K562 (cell line): ENCODE measurements at regions not wholly inside any gene's neighbourhood (a gene's known extent, or its start where the extent isn't known, plus 50 kb on each side); places are given as distances from the start of the nearest gene placed in this dataset.

Experiments
- ARID2 ChIP-seq: fragments of 450-650 bp; IDR thresholded peaks from 2 replicates; pipeline ENCODE4 v1.6.1; 2017; ENCODE audit warnings: antibody characterized with exemption, mild to moderate bottlenecking
- ARID4B ChIP-seq: sonication (generic); formaldehyde crosslinking; IDR thresholded peaks from 2 replicates; pipeline ENCODE4 v1.8.0; 2022; ENCODE audit warnings: mild to moderate bottlenecking, missing genetic modification reagents
- KDM2B ChIP-seq: fragments of 250-450 bp; sonication (Bioruptor Pico); IDR thresholded peaks from 2 replicates; pipeline ENCODE4 v1.8.0; 2021; ENCODE audit warnings: mild to moderate bottlenecking, moderate library complexity
- PURB ChIP-seq: sonication (generic); formaldehyde crosslinking; IDR thresholded peaks from 2 replicates; pipeline ENCODE4 v1.9.0; 2021; ENCODE audit warnings: low read depth, mild to moderate bottlenecking, missing genetic modification reagents
- RERE ChIP-seq: sonication (generic); formaldehyde crosslinking; IDR thresholded peaks from 2 replicates; pipeline ENCODE4 v1.8.0; 2023; ENCODE audit warnings: missing genetic modification reagents, mild to moderate bottlenecking, borderline replicate concordance
- ZNF280B ChIP-seq: fragments of 250-450 bp; sonication (Bioruptor Pico); IDR thresholded peaks from 2 replicates; pipeline ENCODE4 v1.5.1; 2021; ENCODE audit warnings: mild to moderate bottlenecking

GRCh38 chr3:15978801-15979200, 181.0 kb upstream of the ANKRD28 start (continued):
- no peak for TF ChIP-seq RERE
- TF ChIP-seq PURB (CRISPR knock-in tag), result no peak
- no peak for TF ChIP-seq ZNF280B (CRISPR knock-in tag)
- TF ChIP-seq ARID2, result no peak
- TF ChIP-seq KDM2B (CRISPR knock-in tag), result no peak
- no peak for TF ChIP-seq ARID4B
